ENCODE measurements at regions not wholly inside any gene's neighbourhood (a gene's known extent, or its start where the extent isn't known, plus 50 kb on each side); places are given as distances from the start of the nearest gene placed in this dataset.

DNA sequence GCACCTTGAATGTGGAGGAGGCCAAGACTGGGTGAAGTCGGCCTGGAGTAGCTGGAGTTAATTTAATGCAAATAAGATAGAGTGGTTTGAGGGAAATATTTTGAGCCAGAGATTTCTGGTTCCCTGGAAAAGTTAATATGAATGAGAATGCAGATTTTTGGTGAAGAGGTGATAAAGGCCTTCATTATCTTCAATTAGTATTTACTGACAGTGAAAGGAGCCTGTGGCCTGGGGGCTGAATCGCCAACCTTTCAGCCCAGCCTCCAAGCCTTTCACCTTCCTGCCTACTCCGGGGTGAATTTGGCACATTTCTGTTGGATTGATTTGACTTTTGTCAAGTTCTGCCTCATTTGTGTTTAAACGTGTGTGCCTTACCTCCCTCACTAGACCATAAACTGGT lies 147.8 kb downstream of the SOX2 start:
- DNase-seq (ENCODE audit: low read depth): no peak

DNA sequence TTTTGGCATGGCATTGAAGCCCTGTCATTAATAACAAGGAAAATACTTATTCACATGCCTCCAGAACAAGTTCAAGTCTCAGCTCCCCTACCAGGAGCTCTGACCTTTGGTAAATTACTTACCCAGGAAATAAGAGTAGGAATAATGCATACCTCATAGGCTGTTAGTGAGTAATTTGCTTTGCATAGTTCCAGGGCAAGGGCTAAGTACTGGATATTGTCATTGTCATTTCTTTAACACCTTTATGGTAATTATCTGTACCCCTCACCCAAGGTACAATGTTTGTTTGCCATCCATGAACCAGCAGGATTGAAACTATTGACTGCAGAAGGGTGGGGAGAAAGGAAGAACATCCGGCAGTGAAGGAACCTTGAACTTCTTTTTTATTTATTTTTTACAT lies 148.5 kb downstream of the SOX2 start:
- no peak for DNase-seq (ENCODE audit: low read depth)

DNA sequence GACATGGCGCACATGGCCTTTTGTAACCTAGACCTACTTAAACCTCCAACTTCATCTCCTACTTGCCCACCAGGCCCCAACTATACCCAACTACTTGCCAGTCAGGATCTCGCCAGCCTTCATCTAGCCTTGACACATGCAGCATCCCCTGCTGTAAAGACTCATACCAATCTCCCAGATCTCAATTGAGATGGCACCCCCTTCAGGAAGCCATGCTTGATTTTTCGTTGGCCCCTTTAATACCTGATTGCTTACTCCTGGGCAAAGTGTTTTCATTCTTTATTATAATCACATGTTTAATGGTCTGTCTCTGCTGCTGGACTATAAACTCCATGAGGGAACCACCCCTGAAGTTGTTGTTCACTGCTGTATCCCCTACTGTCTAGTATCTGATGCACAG lies 150.8 kb downstream of the SOX2 start:
- DNase-seq (ENCODE audit: low read depth): no peak

DNA sequence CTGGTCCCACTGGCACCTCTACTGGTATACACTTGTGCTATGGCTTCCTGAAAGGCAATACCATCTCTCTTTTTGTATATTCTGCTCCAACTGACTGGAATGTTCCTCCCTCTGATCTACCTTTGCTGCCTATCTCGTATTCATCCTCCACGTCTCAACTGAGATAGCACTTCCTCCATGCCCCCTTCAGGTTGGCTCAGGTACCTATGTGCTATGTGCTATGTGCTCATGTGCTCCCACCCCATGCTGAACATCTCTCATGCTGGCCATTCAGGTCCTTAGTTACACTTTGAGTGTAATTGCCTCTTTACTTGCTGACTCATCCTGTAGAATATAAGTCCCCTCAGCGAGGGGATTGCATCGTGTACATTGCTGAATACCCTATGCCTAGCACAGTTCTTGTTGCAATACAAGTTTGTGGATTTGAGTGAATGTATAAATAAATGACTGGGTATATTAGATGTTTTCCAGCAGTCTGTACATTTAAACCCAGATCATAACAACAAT lies 156.9 kb downstream of the SOX2 start:
- DNase-seq (ENCODE audit: low read depth): no peak

DNA sequence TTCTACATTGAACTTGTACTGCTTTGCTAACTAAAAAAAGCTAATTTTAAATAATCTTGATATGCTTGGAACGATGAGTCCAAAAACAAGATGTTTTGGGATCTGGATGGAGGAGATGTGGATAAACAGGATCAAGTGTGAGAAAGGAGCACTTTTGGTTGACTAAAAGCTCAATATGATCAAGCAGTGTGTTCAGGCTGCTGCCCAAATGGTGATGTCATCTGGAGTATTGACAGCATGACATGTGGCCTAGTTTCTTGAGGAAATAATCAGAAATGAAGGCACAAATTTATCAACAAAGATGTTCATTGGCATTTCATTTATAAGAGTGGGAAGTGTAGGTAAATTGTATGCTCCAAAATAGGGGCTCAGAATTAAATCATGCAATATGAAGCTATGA lies 161.2 kb downstream of the SOX2 start:
- no peak for DNase-seq (ENCODE audit: low read depth)

DNA sequence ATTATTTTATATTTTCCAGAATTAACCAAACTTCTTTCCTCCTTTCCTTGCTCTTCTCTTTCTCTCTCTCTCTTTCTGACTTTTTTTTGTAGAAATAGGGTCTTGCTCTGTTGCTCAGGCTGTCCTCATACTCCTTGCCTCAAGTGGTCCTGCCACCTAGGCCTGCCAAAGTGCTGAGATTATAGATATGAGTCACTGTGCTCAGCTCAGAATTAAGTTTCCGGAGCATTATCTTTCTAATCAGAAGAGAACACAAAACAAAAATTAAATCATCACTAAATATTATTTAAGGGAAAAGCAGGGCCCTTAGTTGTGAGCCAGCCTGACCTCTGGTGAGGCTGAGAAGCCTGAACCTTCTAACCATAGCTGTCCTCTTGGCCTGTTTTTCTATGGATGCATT lies 168.2 kb downstream of the SOX2 start:
- no peak for DNase-seq (ENCODE audit: low read depth)

DNA sequence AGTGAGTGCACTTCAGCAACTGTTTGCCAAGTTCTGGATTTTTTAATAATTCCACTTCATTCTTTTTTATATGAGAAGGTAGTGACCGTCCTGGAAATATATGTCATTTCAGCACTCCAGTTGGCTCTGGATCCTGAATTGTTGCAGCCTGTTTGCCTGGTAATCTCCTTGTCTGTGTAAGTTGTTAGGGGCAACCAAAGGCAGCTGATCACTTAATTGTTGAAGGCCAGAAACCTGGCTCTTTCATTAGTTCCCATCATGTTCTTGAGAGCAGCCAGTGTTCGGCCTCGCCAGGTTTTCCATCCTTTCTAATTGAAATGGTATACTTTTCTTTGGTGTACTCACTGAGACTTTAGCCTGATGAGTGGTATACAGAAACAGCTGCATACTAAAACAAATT lies 168.6 kb downstream of the SOX2 start:
- no peak for DNase-seq (ENCODE audit: low read depth)

DNA sequence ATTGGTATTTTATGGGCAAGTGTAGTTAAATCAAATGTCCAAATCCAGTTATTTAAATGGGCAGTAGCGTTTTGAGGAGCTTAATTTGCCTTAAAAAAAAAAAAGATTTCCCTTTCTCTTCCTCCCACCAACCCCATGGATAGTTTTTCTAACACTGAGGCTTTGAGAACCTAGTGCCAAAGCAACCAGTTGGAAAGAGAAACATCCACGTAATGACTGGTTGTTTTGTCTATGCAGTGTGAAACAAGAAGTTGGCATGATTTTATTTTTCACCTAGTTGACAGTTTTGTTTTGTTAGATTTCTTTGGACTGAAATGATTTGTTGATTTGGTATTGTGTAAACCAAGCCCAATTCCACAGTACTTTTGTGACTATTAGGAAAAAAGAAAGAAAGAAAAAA lies 170.0 kb downstream of the SOX2 start:
- no peak for DNase-seq (ENCODE audit: low read depth)

DNA sequence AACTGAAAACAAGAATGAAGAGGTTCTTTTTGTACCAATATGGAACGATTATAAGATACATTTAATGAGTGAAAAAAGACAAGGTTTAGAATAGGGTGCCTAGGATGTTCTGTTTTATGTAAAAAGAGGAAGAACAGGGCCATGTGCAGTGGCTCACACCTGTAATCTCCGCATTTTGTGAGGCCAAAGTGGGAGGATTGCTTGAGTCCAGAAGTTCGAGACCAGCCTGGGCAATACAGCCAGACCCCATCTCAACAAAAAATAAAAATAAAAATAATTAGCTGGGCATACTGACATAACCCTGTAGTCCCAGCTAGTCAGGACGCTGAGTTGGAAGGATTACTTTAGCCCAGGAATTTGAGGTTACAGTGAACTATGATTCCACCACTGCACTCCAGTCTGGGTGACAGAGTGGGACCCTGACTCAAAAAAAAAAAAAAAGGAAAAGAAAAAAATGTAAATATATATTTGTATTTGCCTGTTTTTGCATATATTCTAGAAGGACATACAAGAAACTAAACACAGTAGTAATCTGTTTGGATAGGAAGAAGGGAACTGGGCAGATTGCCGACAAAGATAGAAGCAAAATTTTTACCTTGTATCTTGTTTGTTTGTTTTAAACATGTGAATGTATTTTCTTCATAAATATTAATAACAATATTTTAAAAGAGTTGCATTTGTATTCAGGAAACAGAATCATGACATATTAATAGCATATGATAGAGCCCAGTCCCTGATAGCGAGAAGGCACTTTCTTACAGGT lies 174.3 kb downstream of the SOX2 start:
- no peak for DNase-seq (ENCODE audit: low read depth)

DNA sequence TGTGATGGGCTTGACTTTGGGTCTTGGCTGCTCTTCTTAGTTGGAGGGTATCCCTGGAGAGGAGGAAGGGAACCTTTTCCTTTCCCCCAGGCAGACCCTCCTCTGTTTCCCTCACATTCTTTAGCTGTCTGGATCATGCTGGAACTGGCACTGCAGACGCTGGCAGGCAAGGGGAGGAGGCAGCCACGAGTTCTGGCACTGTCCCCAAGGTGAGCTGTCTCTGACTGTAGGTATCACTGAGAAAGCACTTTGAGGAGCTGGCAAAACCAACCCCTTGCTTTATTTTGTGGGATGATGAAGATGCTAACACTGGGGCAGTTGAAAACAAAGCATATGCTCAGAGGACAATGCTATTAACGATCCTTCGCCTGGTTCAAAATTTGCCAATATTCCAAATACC lies 175.0 kb downstream of the SOX2 start:
- DNase-seq (ENCODE audit: low read depth): no peak

DNA sequence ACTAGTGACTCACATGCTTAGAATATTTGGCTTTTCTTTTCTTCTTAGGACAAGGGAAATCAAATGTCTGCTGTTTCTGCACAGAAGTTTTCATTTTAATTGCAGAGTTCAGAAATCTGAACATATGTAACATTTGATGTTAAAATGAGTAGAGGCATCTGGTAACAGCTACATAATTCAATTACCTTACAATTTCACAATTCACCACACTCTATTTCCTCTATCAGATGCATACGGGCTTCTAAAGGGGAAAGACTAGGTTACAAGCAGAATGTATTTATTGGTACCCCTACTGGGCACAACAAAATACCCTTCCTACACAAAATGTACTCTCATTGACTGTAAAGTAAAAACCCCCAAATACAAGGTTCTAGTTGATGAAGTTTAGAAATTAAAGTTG lies 176.0 kb downstream of the SOX2 start:
- DNase-seq (ENCODE audit: low read depth): no peak

DNA sequence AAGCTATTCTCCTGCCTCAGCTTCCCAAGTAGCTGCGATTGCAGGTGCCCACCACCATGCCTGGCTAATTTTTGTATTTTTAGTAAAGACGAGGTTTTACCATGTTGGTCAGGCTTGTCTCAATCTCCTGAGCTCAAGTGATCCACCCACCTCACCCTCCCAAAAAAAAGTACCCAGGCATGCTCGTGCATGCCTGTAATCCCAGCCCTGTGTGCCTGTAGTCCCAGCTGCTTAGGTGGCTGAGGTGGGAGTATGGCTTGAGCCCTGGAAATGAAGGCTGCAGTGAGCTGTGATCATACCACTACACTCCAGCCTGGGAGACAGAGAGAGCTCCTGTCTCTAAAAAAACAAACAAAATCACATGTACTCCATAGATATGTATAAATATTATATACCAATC lies 176.5 kb downstream of the SOX2 start:
- DNase-seq (ENCODE audit: low read depth): no peak

DNA sequence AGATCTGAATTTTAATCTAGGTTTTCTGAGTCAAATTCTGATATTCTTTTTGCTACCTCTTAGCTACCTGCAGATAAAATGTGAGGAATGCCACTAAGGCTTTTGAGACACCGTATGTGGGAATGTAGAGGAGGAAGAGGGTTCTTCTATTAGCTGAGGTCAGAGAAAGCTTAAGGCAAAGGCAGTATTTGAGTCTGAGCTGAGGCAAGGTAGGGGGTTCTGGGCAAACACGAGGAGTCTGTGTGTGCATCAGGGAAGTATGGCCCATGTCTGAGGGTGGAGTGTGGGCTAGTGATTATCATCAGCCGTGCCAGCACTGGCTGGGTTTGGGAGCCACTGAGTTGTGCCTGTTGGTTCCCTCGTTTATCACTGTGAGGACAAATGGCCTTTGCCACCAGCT lies 181.1 kb downstream of the SOX2 start:
- no peak for DNase-seq (ENCODE audit: low read depth)

DNA sequence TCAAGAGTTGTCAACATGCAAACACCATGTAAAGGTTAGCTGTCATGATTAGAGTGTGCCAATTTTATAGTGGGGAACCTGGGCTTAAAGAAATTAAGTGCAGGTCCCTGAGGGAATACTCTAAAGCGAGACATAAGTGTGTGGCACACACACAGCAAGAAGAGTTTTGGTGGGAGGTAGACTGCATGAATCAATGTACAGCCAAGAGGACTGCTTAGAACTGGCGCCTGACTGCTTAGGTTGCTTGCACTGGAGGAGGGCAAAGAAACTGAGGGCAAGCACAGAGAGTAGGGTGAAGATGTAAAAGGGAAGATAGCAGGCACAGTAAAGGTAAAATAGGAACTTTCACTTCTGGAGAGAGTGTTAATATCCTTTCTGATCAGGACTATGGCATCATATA lies 184.9 kb downstream of the SOX2 start:
- no peak for DNase-seq (ENCODE audit: low read depth)

DNA sequence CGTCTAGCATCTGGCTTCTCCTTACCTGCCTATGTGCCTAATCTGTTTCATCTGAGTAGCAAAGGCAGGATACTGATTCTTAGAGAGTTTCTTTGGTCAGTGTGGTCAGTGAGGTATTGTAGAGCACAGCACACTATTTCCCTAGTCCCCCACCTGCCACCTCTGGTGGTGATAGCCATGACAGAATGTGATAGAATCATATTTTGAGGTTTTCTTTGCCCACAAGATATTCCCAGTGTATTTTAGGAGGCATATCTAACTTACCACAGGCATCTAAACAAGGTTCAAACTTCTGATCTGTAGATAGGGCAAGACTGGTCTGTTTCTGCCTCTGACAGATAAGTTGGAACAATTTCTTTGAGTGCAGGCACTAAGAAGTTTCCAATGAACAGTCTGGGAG lies 188.0 kb downstream of the SOX2 start:
- no peak for DNase-seq (ENCODE audit: low read depth)

DNA sequence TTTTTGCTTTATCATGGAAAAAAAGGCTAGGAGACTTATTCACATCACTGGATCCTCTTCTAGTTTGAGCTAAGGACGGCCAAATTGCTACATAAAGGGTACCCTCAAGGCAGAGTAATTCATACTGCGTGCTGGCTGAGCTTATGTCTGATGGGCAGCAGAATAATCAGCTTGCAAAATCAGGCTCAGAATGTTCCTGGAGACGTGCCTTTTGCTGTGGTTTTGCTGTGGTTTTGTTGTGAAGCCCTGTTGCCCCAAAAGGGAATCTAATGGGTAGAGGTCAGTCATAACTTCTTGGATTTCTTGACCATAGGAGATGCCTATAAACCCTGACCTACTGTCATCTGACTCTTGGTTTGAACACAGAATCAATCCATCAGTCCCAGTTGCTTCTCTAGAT lies 189.9 kb downstream of the SOX2 start:
- peak; percentile 39 for DNase-seq (ENCODE audit: low read depth)

DNA sequence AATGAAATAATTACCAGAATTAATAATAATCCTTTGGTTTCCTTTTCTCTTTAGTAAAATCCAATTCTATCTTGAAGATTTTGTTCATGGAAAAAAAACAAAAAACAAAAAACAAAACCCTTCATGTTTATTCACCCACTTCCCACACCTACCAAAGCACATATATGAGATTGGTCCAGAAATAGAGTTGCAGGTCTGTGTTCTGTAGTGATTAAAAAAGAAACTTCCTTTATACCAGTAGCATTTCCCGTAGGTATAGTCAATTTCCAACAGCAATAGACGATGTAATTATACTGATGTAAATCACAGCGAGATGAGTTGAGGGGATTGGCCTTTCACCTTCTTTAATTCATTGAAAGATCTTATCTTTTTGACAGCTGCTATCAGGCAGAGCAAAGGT lies 194.6 kb downstream of the SOX2 start:
- DNase-seq (ENCODE audit: low read depth): no peak

DNA sequence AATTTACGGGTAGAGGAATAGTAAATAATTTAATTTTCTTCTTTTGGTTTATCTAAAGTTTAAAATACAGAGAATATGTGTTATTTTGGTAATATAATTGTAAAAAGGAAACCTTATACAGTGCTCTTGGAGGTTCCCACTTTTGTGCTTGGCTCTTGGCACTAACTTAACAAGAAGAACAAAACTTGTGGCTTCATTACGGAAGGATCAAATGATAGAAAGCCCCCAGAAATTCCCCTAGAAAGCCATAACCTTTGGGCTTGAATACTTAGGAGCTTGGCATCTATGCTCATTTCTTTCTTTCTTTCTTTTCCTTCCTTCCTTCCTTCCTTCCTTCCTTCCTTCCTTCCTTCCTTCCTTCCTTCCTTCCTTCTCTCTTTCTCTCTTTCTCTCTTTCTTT lies 197.5 kb downstream of the SOX2 start:
- DNase-seq (ENCODE audit: low read depth): no peak

DNA sequence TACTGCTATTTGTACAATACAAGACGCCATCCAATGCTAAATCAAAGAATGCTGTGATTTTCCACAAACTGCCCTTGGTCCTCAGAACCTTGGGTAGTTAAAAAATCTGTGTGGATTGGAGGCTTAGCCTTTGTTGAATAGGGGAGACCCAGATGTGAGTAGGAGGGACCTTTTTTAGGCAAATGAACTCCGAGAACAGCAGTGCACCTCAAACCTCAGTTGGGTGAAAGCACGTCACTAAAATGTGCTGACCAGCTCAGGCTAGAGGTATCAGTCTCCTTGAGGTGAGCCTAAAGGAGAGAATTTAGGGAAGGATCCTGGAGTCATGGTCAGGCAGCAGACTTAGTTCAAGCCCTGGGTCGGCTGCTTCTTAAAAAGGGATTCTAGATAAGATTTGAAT lies 200.7 kb downstream of the SOX2 start:
- no peak for DNase-seq (ENCODE audit: low read depth)

DNA sequence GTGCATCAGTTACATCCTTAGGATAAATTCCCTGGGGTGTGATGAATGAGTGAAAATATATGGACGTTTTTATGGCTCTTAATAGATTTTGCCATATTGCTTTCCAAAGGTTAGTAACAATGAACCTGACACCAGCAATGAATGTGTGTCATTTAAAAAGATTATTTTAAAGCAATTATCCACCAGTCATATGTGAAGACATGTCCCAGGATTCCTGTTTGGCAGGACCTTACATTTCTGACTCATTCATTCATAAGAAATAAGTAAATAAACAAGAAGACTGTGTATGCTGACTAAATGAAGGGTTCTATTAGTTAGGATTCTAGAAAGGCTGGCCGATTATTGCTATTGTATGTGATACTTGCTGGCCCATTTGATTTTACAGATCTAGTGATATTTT lies 201.5 kb downstream of the SOX2 start:
- peak; percentile 18 for DNase-seq (ENCODE audit: low read depth)

DNA sequence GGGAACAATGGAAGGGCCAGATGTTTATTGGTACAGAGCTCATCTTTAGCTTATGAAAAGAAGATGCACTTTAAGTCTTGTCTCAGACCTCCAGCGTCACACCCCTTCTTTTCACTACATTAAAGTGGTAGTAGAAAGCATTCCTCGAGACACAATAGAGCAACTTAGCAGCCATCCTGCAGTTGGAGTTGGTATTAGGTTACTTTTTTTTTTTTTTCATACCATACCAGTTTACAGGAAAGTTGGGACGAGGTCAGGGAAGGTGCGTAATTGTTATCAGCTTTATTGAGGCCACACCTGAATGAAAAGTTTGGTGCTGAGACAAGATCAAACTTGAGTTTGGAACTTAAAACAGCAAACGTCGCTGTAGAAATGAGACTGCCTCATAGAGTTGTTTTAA lies 203.8 kb downstream of the SOX2 start:
- DNase-seq (ENCODE audit: low read depth): no peak

DNA sequence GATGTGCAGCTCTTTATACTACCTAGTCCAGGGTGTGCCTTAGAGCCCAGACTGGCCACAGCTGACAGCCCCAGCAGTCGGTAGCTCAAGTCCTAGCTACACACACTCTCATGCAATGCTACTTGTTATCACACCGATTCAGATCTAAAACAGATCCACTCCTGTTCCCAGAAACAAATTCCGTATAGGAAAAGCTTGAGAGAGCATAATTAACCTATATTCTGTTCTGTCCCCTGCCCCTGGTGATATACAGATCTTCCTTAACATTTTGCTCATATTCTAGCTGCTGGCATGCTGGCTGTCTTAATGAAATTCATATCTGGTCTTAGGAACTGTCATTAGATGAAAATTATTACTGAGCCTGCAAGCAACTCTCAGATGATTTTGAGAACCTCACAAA lies 204.3 kb downstream of the SOX2 start:
- DNase-seq (ENCODE audit: low read depth): no peak

DNA sequence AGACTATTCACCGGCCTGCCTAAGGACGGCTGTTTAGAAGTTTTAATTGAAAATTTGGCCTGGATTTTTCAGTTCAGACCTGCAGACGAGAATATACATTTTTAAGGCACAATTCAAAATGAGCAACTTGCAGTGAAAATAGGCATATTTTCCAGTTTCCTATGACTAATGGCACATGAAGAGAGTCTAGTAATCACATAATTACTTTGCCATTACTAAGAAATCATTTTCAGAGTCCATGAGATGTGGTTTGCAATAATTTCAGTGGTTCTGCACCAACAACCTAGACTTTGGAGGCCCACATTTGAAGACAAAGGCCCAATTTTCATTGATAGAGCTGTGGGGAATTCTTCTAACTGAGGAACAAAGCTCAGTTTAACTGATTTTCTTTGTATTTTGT lies 205.3 kb downstream of the SOX2 start:
- DNase-seq (ENCODE audit: low read depth): no peak

DNA sequence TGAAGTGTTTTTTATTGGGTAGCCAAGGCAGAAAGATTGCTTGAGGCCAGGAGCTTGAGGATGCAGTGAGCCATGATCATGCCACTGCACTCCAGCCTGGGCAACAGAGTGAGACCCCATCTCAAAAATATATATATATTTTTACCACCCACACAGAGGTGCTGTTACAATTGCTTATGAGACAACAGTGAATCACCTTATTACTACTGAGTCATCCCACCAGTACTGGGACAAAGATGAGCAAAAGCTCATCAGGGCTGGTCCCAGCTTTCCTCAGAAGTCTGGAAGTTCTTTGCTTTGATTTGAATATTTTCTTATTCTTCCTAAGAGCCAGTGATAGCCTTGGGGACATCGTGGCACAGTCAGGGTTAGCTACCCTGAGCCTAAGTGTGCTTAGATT lies 207.7 kb downstream of the SOX2 start:
- DNase-seq (ENCODE audit: low read depth): no peak

DNA sequence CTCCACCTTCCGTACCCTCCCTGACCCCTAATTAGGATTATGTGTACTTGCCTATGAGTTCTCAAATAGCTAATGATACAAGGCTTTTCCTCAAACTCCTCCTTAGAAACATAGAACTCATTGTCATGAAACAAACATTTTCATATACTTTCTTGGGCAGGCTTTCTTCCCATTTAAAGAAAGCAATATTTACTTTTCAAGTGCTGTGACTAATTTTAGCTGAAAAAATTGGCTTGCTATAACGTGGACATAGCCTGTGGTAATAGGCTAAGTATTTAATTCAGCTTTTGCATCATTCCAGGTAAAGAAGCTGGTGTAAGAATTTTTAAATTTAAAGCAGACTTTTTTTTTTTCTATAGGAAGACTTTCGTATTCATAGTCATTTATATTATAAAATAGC lies 208.7 kb downstream of the SOX2 start:
- DNase-seq (ENCODE audit: low read depth): no peak

All from fibroblast of gingiva (primary cell).